BJ (cell line): ENCODE measurements at regions not wholly inside any gene's neighbourhood (a gene's known extent, or its start where the extent isn't known, plus 50 kb on each side); places are given as distances from the start of the nearest gene placed in this dataset.

ENCODE experiments used
- CTCF ChIA-PET: fragments of 350-600 bp; formaldehyde crosslinking; extraction: SDS; loops from one replicate; lab custom pipeline; 2021; ENCODE audit warnings: antibody characterized with exemption, inconsistent platforms; lab: Yijun Ruan, JAX
- POLR2A ChIA-PET: fragments of 300-600 bp; sonication (Branson Sonifier 250); formaldehyde crosslinking; extraction: SDS; loops from one replicate; lab custom pipeline; 2021; ENCODE audit warnings: antibody characterized with exemption; lab: Charles Lee
- DNase-seq: peaks from one replicate; pipeline ENCODE4 v3.0.0-alpha.2; 2011; ENCODE audit warnings: low read depth
- H3K27me3 ChIP-seq: 2 replicates; pipeline ENCODE4 v1.6.0; 2011; ENCODE audit warnings: low read length; ENCODE audit not compliant: control insufficient read depth, insufficient read depth
- H3K36me3 ChIP-seq: 2 replicates; pipeline ENCODE4 v1.5.1; 2011; ENCODE audit warnings: low read length; ENCODE audit not compliant: control insufficient read depth, insufficient read depth
- H3K4me3 ChIP-seq: 2 replicates; pipeline ENCODE4 v1.5.1; 2011; ENCODE audit warnings: low read depth, mild to moderate bottlenecking, control low read depth, low read length
- TF ChIP-seq, protein P1 (sequence below): IDR thresholded peaks from 2 replicates; pipeline ENCODE4 v1.5.1; 2011; ENCODE audit warnings: low read depth, mild to moderate bottlenecking, control low read depth, inconsistent platforms, low read length, moderate library complexity; ENCODE audit not compliant: insufficient read depth

DNA sequence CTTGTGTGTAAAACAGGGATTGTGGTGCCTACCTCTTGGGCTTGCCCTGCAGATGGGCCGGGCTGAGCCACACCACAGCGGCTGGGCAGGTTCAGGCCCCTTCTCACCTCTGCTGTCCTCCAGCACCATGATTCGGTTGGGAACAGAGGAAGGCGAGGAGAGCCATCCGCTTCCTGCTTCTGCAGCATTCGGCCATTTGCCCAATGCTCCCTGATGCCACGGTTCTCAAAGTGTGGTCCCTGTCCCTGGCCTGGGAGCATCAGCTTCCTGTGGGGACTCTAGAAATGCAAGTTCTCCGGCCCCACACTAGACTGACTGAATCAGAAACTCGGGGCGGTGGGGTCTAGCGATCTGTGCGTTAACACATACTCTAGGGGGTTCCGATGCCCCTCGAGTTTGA lies 65.1 kb downstream of the RRM2 start:
- CTCF ChIA-PET = no interaction called here
- no peaks in the 10 kb centered on the region for H3K27me3 ChIP-seq
- DNase-seq = no peak
- no peak overlapping the region for H3K4me3 ChIP-seq
- TF ChIP-seq, protein P1, sequence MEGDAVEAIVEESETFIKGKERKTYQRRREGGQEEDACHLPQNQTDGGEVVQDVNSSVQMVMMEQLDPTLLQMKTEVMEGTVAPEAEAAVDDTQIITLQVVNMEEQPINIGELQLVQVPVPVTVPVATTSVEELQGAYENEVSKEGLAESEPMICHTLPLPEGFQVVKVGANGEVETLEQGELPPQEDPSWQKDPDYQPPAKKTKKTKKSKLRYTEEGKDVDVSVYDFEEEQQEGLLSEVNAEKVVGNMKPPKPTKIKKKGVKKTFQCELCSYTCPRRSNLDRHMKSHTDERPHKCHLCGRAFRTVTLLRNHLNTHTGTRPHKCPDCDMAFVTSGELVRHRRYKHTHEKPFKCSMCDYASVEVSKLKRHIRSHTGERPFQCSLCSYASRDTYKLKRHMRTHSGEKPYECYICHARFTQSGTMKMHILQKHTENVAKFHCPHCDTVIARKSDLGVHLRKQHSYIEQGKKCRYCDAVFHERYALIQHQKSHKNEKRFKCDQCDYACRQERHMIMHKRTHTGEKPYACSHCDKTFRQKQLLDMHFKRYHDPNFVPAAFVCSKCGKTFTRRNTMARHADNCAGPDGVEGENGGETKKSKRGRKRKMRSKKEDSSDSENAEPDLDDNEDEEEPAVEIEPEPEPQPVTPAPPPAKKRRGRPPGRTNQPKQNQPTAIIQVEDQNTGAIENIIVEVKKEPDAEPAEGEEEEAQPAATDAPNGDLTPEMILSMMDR = no peak
- no peaks in the 10 kb centered on the region for H3K36me3 ChIP-seq
- POLR2A ChIA-PET = no interaction called here

DNA sequence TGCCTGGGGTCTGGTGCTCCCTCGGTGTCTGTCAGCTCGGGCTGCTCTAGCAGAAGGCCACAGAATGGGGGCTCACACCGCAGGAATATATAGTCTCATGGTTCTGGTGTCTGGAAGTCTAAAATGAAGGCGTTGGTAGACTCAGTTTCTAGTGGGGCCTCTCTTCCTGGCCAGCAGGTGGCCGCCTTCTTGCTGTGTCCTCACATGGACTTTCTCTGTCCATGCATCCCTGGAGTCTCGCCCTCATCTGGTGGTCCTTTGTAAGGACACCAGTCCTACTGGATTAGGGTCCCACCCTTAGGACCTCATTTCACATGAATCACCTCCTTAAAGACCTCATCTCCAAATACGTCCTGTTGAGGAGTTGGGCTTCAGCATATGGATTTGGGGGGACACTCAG lies 65.7 kb downstream of the RRM2 start:
- H3K27me3 ChIP-seq = no peaks in the 10 kb centered on the region
- DNase-seq = no peak
- TF ChIP-seq, protein P1 = peak; percentile 45
- POLR2A ChIA-PET = no interaction called here
- CTCF ChIA-PET = interaction anchor here (1.2 kb wide), 1 partner anchor 221 kb away, joined by 4 read pairs; no protein-coding TSS in a partner anchor
- no peaks in the 10 kb centered on the region for H3K36me3 ChIP-seq
- no peak overlapping the region for H3K4me3 ChIP-seq

DNA sequence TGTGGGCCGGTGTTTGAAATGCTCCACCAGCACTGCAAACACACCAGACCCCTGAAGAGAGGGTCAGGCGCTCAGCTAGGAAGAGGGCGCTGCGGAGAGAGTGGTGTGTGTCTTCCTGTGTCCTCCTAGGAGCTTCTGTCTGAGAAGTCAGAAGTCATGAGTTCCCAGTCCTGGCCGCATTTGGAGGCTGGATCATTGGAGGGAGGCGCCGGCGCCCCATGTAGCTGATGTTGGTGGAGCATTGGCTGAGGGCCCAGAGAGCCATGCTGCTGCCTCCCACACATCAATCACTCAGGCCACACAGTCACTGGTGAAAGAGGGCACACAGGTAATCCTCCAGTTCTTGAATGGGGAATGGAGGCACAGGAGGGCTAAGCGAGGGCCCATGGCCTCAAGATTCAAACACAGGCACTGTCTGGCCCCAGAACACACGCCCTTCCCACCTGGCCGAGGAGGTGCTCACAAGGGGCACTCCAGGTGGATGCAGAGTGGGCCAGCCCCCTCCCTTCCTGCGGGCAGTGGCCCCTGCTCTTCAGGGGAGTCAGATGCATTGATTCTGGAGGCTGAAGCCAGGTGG lies 66.3 kb downstream of the RRM2 start:
- POLR2A ChIA-PET = no interaction called here
- no peak for DNase-seq
- no peaks in the 10 kb centered on the region for H3K27me3 ChIP-seq
- H3K36me3 ChIP-seq = no peaks in the 10 kb centered on the region
- CTCF ChIA-PET = interaction anchor here (1.2 kb wide), 1 partner anchor 220 kb away, joined by 4 read pairs; no protein-coding TSS in a partner anchor
- TF ChIP-seq, protein P1 = no peak
- H3K4me3 ChIP-seq = no peak overlapping the region

DNA sequence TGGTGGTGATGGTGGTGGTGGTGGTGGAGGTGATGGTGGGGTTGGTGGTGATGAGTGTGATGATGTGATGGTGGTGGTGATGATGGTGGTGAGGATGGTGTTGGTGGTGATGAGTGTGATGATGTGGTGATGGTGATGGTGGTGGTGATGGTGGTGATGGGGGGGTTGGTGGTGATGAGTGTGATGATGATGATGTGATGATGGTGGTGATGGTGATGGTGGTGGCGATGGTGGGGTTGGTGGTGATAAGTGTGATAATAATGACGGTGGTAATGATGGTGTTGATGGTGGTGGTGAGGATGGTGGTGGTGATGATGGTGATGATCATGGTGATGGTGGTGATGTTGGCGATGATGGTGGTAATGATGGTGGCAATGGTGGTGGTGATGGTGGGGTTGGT lies 67.7 kb downstream of the RRM2 start:
- CTCF ChIA-PET = no interaction called here

DNA sequence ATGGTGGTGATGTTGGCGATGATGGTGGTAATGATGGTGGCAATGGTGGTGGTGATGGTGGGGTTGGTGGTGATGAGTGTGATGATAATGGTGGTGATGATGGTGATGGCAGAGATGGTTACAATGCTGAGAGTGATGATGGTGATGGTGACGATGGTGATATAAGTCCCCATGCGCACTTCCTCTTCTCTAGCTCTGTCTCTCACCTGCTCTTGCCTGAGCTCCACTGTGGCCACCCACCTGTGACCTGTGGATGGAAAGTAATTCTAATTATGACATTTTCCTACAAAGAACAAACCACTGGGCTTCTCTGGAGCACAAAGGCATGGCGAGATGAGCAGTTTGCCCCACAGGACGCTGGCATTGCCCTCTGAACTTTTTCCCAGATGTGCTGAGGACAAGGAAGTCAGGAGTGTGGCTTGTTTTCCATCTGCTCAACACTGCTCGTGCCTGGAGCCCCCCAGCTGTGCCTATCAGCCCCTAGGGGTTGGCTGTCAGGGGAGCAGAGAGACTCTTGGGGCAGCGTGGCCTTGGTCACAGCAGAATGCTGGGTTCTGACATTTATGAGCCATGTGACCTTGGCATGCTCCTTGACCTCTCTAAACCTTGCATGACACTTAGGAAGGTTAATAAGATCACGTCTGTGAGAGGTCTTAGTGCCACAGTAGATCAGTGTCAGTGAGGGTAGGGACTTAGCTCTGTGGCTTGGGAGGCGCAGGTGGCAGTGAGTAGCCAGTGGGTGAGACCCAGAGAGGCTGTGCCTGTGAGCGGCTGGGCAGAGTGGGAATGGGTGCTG lies 68.4 kb downstream of the RRM2 start:
- H3K27me3 ChIP-seq = no peaks in the 10 kb centered on the region
- POLR2A ChIA-PET = no interaction called here
- no peaks in the 10 kb centered on the region for H3K36me3 ChIP-seq
- no peak overlapping the region for H3K4me3 ChIP-seq
- DNase-seq = no peak
- TF ChIP-seq, protein P1 = no peak
- CTCF ChIA-PET = no interaction called here

More for the DNA sequence above, 67.7 kb downstream of the RRM2 start:
- TF ChIP-seq, protein P1 = no peak
- Histone ChIP-seq H3K36me3 (no peaks in the 10 kb centered on the region), H3K4me3 (no peak overlapping the region), H3K27me3 (no peaks in the 10 kb centered on the region)
- POLR2A ChIA-PET = no interaction called here
- DNase-seq = no peak
